Fibroblast of the aortic adventitia (primary cell): ENCODE measurements at regions not wholly inside any gene's neighbourhood (a gene's known extent, or its start where the extent isn't known, plus 50 kb on each side); places are given as distances from the start of the nearest gene placed in this dataset.

Source experiments
- DNase-seq: peaks from one replicate; pipeline ENCODE4 v3.0.0-alpha.2; 2010; ENCODE audit warnings: low read depth
- H3K4me3 ChIP-seq: 2 replicates; pipeline ENCODE4 v1.5.1; 2011; ENCODE audit warnings: low read depth, mild to moderate bottlenecking, control low read depth, low read length, moderate library complexity
- TF ChIP-seq, protein P1 (sequence below): IDR thresholded peaks from 2 replicates; pipeline ENCODE4 v1.5.1; 2011; ENCODE audit warnings: mild to moderate bottlenecking, low read length, control low read depth, inconsistent platforms; ENCODE audit not compliant: insufficient read depth

DNA sequence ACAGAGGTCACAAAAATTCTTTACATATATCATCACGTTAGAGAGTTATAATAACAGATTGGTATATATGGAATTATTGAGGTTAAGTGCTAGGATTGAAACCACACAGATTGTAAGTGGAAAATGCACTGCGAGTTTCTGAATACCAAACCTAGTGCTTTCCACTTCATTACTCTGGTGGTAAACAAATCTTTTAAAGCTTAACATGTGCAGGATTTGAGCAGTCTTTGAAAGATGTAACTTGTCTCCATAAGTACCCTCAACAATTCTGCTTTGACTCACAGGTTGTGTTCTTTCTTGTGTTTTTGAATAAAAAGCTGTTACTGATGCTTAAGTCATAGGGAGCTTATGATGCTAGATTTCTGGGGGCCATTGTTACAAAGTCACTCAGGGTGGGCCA, 314.7 kb upstream of the DACH1 start:
- TF ChIP-seq, protein P1, sequence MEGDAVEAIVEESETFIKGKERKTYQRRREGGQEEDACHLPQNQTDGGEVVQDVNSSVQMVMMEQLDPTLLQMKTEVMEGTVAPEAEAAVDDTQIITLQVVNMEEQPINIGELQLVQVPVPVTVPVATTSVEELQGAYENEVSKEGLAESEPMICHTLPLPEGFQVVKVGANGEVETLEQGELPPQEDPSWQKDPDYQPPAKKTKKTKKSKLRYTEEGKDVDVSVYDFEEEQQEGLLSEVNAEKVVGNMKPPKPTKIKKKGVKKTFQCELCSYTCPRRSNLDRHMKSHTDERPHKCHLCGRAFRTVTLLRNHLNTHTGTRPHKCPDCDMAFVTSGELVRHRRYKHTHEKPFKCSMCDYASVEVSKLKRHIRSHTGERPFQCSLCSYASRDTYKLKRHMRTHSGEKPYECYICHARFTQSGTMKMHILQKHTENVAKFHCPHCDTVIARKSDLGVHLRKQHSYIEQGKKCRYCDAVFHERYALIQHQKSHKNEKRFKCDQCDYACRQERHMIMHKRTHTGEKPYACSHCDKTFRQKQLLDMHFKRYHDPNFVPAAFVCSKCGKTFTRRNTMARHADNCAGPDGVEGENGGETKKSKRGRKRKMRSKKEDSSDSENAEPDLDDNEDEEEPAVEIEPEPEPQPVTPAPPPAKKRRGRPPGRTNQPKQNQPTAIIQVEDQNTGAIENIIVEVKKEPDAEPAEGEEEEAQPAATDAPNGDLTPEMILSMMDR: no peak
- DNase-seq: no peak
- H3K4me3 ChIP-seq: no peak overlapping the region

DNA sequence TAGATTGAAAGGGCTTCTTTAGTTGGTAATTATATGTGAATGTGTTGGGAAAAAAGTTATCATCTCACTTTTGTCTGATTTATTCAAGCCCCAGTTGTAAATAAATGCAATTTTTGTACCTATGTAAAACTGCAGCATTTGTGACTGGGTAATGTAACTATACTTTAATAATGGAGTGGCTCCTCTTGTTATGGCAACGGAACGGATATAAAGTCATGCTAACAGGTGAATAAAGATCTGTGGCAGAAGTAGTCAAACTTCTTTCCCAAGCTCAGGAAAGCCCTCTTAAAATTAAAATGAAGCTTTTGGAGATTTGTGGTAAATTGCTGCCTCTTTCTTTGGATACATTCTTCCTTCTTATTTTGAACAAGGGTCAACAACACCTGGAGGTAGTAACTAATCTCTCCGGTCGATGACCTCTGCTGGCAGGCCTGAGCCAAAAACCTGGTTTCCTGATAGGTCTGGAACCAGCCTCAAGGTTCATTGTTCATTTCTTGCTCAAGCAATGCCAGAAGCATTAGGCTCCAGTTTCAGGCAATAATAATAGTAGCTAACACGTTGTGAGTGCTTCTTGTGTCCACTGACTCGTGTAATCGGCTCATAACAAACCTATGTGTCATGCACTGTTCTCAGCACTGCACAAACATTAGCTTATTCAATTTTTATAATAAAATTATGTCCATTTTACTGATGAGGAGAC, 313.4 kb upstream of the DACH1 start:
- no peak overlapping the region for H3K4me3 ChIP-seq
- DNase-seq: no peak
- TF ChIP-seq, protein P1: no peak

- DNase-seq: no peak
- TF ChIP-seq, protein P1: no peak
- H3K4me3 ChIP-seq: no peak overlapping the region
These were observed 307.5 kb upstream of the DACH1 start for GRCh38 chr13:72174549-72174948.

GRCh38 chr13:72170571-72170970, 303.6 kb upstream of the DACH1 start:
- DNase-seq: no peak
- TF ChIP-seq, protein P1: no peak
- no peak overlapping the region for H3K4me3 ChIP-seq

GRCh38 chr13:72168126-72168855, 301.3 kb upstream of the DACH1 start:
- no peak for DNase-seq
- no peak overlapping the region for H3K4me3 ChIP-seq
- TF ChIP-seq, protein P1: no peak

DNA sequence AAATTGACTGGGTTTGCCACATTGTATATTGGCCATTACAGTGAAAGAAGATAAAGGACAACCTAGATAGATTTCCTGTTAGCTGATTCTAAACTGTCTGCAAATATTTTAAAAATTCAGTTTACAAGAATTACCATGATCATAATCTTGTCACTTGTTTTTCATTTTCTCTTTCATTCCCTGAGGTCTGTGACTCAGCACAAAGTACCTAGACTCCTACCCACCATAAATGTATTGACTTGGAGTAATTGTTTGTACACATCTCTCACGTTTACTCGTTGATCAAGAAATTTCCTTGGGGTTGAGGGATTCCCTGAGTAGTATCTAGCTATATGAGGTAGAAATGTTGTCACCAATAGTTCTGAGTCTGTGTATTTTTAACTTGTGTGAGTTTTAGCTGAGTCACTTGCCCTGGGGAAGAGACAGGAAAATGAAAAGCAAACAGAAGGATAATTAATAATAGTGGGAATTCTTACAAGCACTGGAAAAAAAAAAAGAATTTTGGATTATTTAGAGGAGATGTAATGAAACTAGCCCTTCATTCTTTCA, 299.2 kb upstream of the DACH1 start:
- DNase-seq: no peak

More for the DNA sequence above, 299.2 kb upstream of the DACH1 start:
- no peak overlapping the region for H3K4me3 ChIP-seq
- TF ChIP-seq, protein P1: no peak
